Ammon's horn (tissue), 1 donor: ENCODE measurements at regions not wholly inside any gene's neighbourhood (a gene's known extent, or its start where the extent isn't known, plus 50 kb on each side); places are given as distances from the start of the nearest gene placed in this dataset.
"Not testable (repeated sequence)": the region's sequence is repeated elsewhere in the genome, so short reads cannot be mapped to it uniquely, and the experiment has no call there.

ENCODE experiments used
- DNase-seq: peaks from one replicate; pipeline ENCODE4 v3.0.0-alpha.2; 2016; ENCODE audit warnings: low spot score

GRCh38 chr2:16365366-16365765, 300.3 kb downstream of the CYRIA start:
- DNase-seq, result peak; percentile 30

- no peak for DNase-seq
Observed at GRCh38 chr2:16363581-16363980, 302.1 kb downstream of the CYRIA start.

GRCh38 chr2:16362611-16363010, 303.0 kb downstream of the CYRIA start:
- no peak for DNase-seq

GRCh38 chr2:16361261-16361995, 304.2 kb downstream of the CYRIA start:
- DNase-seq, result no peak

- DNase-seq, result no peak
Observed at GRCh38 chr2:16359961-16360360, 305.7 kb downstream of the CYRIA start.

- DNase-seq, result no peak
Observed at GRCh38 chr2:16357188-16357587, 308.4 kb downstream of the CYRIA start.

- DNase-seq, result no peak
Observed at GRCh38 chr2:16351541-16351940, 314.1 kb downstream of the CYRIA start.

GRCh38 chr2:16351137-16351536, 314.5 kb downstream of the CYRIA start:
- no peak for DNase-seq

GRCh38 chr2:16350211-16350610, 315.4 kb downstream of the CYRIA start:
- no peak for DNase-seq

- DNase-seq, result no peak
Observed at GRCh38 chr2:16349811-16350210, 315.8 kb downstream of the CYRIA start.

GRCh38 chr2:16348821-16349515, 316.7 kb downstream of the CYRIA start:
- no peak for DNase-seq

- no peak for DNase-seq
Observed at GRCh38 chr2:16346671-16347070, 319.0 kb downstream of the CYRIA start.

- not testable (repeated sequence) for DNase-seq
Observed at GRCh38 chr2:16345231-16345630, 320.4 kb downstream of the CYRIA start.

GRCh38 chr2:16339206-16339605, 326.4 kb downstream of the CYRIA start:
- no peak for DNase-seq

GRCh38 chr2:16338026-16338425, 327.6 kb downstream of the CYRIA start:
- no peak for DNase-seq

GRCh38 chr2:16336916-16337315, 328.7 kb downstream of the CYRIA start:
- DNase-seq, result no peak

- DNase-seq, result no peak
Observed at GRCh38 chr2:16336491-16336890, 329.1 kb downstream of the CYRIA start.

GRCh38 chr2:16335947-16336346, 329.7 kb downstream of the CYRIA start:
- DNase-seq, result no peak

- DNase-seq, result no peak
Observed at GRCh38 chr2:16335604-16335930, 330.1 kb downstream of the CYRIA start.

- DNase-seq, result no peak
Observed at GRCh38 chr2:16334886-16335603, 330.6 kb downstream of the CYRIA start.

GRCh38 chr2:16334366-16334765, 331.3 kb downstream of the CYRIA start:
- no peak for DNase-seq

- peak; percentile 36 for DNase-seq
Observed at GRCh38 chr2:16333681-16334080, 332.0 kb downstream of the CYRIA start.
